HG03469 (cell line): ENCODE measurements at regions not wholly inside any gene's neighbourhood (a gene's known extent, or its start where the extent isn't known, plus 50 kb on each side); places are given as distances from the start of the nearest gene placed in this dataset.
"Not testable (repeated sequence)": the region's sequence is repeated elsewhere in the genome, so short reads cannot be mapped to it uniquely, and the experiment has no call there.

Experiments used
- ATAC-seq: cut with Tn5 transposase; IDR thresholded peaks from one replicate; pipeline ENCODE4 v1.9.1; 2021; ENCODE audit warnings: mild to moderate bottlenecking, moderate library complexity, moderate number of reproducible peaks; ENCODE audit not compliant: unreplicated experiment

GRCh38 chr10:124194199-124194824, 100.9 kb upstream of the CHST15 start:
- ATAC-seq, result no peak

GRCh38 chr10:124193309-124193696, 99.9 kb upstream of the CHST15 start:
- no peak for ATAC-seq

GRCh38 chr10:124192664-124193308, 99.4 kb upstream of the CHST15 start:
- ATAC-seq, result not testable (repeated sequence)

- not testable (repeated sequence) for ATAC-seq
These were observed 97.1 kb upstream of the CHST15 start for GRCh38 chr10:124190476-124190875.

- ATAC-seq, result no peak
These were observed 93.6 kb upstream of the CHST15 start for GRCh38 chr10:124186956-124187355.

- ATAC-seq, result no peak
These were observed 91.7 kb upstream of the CHST15 start for GRCh38 chr10:124185084-124185483.

GRCh38 chr10:124184208-124184830, 90.9 kb upstream of the CHST15 start:
- no peak for ATAC-seq

GRCh38 chr10:124183617-124184016, 90.2 kb upstream of the CHST15 start:
- ATAC-seq, result no peak

GRCh38 chr10:124182088-124182541, 88.7 kb upstream of the CHST15 start:
- no peak for ATAC-seq

- ATAC-seq, result no peak
These were observed 88.3 kb upstream of the CHST15 start for GRCh38 chr10:124181656-124182055.

GRCh38 chr10:124180947-124181549, 87.7 kb upstream of the CHST15 start:
- ATAC-seq, result no peak

- ATAC-seq, result no peak
These were observed 86.8 kb upstream of the CHST15 start for GRCh38 chr10:124180044-124180745.

GRCh38 chr10:124179308-124180043, 86.1 kb upstream of the CHST15 start:
- no peak for ATAC-seq

GRCh38 chr10:124177180-124177518, 83.8 kb upstream of the CHST15 start:
- no peak for ATAC-seq

GRCh38 chr10:124176349-124177179, 83.2 kb upstream of the CHST15 start:
- ATAC-seq, result no peak

GRCh38 chr10:124175701-124176348, 82.4 kb upstream of the CHST15 start:
- ATAC-seq, result no peak

GRCh38 chr10:124174673-124175645, 81.6 kb upstream of the CHST15 start:
- ATAC-seq, result no peak

- no peak for ATAC-seq
These were observed 80.7 kb upstream of the CHST15 start for GRCh38 chr10:124174071-124174566.
